ENCODE measurements at regions not wholly inside any gene's neighbourhood (a gene's known extent, or its start where the extent isn't known, plus 50 kb on each side); places are given as distances from the start of the nearest gene placed in this dataset.
A peak's percentile ranks its signal among the peaks of the same experiment; 100 is the strongest.

DNA sequence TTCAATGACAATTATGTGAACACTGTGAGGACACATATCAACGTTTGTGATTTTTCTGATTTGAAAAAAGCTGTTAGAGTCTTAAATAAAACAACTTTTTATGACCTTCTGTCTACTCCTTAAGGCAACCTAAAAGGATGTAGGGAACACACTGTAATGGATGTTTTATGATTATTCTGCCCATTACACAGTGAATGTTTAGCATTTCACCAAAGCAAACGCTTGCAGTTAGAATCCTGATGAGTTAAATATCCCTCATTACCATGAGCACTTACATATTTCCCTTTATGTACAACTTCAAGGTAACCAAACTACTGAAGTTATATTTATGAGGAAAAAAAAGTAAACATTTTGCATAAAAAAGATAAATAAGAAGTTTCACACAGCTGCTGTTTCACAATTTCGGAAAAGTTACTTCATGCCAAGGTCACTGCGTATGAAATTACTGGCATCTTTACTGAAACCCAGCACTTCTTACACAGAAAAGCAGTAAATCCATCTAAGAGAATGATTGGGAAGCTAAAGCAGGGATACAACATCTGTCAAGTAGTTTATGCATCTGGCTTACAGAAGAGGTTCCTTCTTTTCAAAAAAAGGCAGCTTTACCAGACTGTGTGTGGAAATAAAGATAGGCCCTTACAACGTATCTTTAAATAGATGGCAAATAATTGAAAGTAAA, 733.7 kb upstream of the ATXN8OS start:
- no peak overlapping the region for H3K4me3 ChIP-seq
- no peak for ATAC-seq
- H3K9me3 ChIP-seq: peaks cover 0 to 23% (median 8%) of the 10 kb centered on the region in 11 donors
- TF ChIP-seq, protein P1, sequence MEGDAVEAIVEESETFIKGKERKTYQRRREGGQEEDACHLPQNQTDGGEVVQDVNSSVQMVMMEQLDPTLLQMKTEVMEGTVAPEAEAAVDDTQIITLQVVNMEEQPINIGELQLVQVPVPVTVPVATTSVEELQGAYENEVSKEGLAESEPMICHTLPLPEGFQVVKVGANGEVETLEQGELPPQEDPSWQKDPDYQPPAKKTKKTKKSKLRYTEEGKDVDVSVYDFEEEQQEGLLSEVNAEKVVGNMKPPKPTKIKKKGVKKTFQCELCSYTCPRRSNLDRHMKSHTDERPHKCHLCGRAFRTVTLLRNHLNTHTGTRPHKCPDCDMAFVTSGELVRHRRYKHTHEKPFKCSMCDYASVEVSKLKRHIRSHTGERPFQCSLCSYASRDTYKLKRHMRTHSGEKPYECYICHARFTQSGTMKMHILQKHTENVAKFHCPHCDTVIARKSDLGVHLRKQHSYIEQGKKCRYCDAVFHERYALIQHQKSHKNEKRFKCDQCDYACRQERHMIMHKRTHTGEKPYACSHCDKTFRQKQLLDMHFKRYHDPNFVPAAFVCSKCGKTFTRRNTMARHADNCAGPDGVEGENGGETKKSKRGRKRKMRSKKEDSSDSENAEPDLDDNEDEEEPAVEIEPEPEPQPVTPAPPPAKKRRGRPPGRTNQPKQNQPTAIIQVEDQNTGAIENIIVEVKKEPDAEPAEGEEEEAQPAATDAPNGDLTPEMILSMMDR (IDR thresholded peaks at IDR 0.05): no peak
- 73 to 77% methylated on average over 5 of the region's 5 CpGs for WGBS, 2 donors
- H3K27me3 ChIP-seq: no peaks in the 10 kb centered on the region
- H3K4me1 ChIP-seq: no peaks in the 10 kb centered on the region
- no peaks in the 10 kb centered on the region for H3K36me3 ChIP-seq
- intact Hi-C loops (cut with DNase I): no loop called here
- H3K27ac ChIP-seq: no peak overlapping the region
- DNase-seq: no peak

DNA sequence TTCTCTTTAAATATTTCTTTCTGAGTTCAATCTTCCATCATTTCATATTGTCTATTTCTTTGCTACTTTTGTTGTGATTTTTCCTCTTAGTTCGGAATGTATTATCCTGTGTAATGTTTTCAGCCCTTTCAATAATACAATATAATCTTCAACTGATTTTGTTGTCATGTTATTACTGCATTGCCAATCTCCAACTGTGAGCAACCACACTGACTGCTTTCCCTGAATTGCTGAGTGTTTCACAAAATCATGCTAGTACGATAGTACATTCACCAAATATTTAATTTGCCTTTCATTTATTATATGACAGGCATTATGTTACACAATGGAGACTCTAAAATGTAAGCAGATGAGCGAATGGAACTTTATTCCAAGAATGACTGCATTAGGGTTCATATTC, 744.3 kb upstream of the ATXN8OS start:
- Histone ChIP-seq H3K36me3 (no peaks in the 10 kb centered on the region), H3K4me3 (no peak overlapping the region), H3K9me3 (peaks cover 0 to 23% (median 0%) of the 10 kb centered on the region in 11 donors), H3K27me3 (no peaks in the 10 kb centered on the region), H3K4me1 (no peaks in the 10 kb centered on the region), H3K27ac (no peak overlapping the region)
- 77 to 82% methylated on average over 3 of the region's 3 CpGs for WGBS, 2 donors
- TF ChIP-seq, protein P1 (IDR thresholded peaks at IDR 0.05): no peak
- intact Hi-C loops (cut with DNase I): no loop called here
- no peak for DNase-seq
- ATAC-seq: no peak

DNA sequence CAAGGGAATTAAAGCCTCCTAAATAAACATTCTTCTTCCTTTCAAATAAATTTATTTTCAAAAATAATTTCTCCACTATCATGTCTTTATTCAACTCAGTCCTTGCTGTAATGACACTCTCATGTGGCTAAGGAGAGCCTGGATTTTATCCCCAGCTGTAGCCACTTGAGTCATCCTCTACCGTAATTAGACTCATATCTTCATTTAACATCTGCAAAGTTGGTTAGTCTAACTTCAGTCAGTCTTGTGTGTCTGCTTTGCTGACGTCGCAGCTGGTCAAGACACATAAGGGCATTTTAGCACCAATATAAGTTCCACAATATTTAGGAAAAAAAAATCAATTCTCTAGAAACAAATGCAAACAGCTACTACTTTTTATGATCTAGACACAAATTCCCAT, 776.4 kb upstream of the ATXN8OS start:
- intact Hi-C loops (cut with DNase I): no loop called here
- 52 to 53% methylated on average over 3 of the region's 3 CpGs for WGBS, 2 donors

DNA sequence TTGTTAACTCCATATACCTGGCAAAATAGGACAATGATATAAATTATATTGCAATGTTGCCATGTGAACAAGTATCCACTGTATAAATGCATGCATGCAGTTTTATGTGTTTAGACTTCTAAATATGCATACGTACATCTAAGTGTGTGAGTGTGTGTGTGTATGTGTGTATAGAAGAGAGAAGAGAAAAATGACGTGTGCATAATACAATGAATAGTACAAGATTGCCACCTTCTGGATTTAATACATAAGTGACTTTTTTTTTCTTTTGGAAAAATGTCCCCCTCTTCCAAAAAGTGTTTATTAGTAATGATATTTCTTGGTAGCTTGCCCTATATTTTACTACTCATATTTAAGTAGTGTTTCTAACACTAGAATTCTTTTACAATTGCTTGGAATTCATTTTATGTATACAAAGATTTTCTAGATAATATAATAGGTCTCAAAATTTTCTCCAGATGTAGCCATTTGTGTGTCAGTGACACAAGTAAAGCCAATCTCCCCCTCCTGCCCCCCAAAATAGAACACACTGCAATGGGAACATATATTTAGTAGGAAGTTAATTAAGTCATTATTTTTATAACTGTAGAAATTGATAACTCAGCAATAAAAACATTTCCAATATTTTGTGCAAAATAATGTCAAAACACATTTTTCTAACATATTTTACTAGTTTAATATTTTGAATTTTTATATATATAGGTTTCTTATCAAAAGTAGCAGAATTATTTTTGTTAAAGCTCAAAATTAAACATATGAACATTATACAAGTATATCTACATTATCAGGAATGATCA, 783.3 kb upstream of the ATXN8OS start:
- Histone ChIP-seq H3K4me3 (no peak overlapping the region), H3K36me3 (no peaks in the 10 kb centered on the region), H3K4me1 (no peaks in the 10 kb centered on the region), H3K27ac (no peak overlapping the region), H3K9me3 (no peaks in the 10 kb centered on the region), H3K27me3 (no peaks in the 10 kb centered on the region)
- 2 to 5% methylated on average over 2 of the region's 2 CpGs for WGBS, 2 donors
- DNase-seq (no peak), ATAC-seq (no peak)
- TF ChIP-seq, protein P1 (IDR thresholded peaks at IDR 0.05): peak in 4 of 9 donors; percentile 11 to 20 (median 19)
- intact Hi-C loops (cut with DNase I): loop anchor here in 1 of 10 donors (10.0 kb wide), 1 partner anchor 1019 kb away; no protein-coding TSS in a partner anchor

More for the DNA sequence above, 776.4 kb upstream of the ATXN8OS start:
- Histone ChIP-seq H3K4me3 (no peak overlapping the region), H3K9me3 (peaks cover 0 to 4% (median 0%) of the 10 kb centered on the region in 11 donors), H3K27me3 (no peaks in the 10 kb centered on the region), H3K27ac (no peak overlapping the region), H3K36me3 (no peaks in the 10 kb centered on the region), H3K4me1 (no peaks in the 10 kb centered on the region)
- ATAC-seq (no peak), DNase-seq (no peak)
- TF ChIP-seq, protein P1 (IDR thresholded peaks at IDR 0.05): no peak

Data from heart right ventricle (tissue), 16 donors.